HEK293 (cell line): ENCODE measurements at regions not wholly inside any gene's neighbourhood (a gene's known extent, or its start where the extent isn't known, plus 50 kb on each side); places are given as distances from the start of the nearest gene placed in this dataset.

Experiments
- CTCF ChIA-PET: fragments of 350-600 bp; formaldehyde crosslinking; extraction: SDS; loops from one replicate; lab custom pipeline; 2021; ENCODE audit warnings: antibody characterized with exemption; lab: Yijun Ruan, JAX
- POLR2A ChIA-PET: fragments of 300-600 bp; formaldehyde crosslinking; extraction: SDS; loops from one replicate; lab custom pipeline; 2020; ENCODE audit warnings: antibody characterized with exemption, inconsistent platforms; lab: Yijun Ruan, JAX
- H3K27ac ChIP-seq: fragments of 200-500 bp; sonication (Bioruptor generic); 2 replicates; pipeline ENCODE4 v1.5.1; 2014; ENCODE audit warnings: low read depth, low read length, control low read depth, inconsistent platforms; ENCODE audit errors: extremely low read depth
- H3K36me3 ChIP-seq, 2 experiments: fragments of 200-500 bp in 1 of 2; sonication (Bioruptor generic) in 1 of 2; 1 replicate in 1 of 2; 2 replicates in 1 of 2; pipeline ENCODE4 v1.5.1; 2014 to 2017; ENCODE audit warnings: inconsistent platforms in 2 of 2, low read length in 2 of 2; ENCODE audit not compliant: control insufficient read depth in 2 of 2, insufficient read depth in 1 of 2
- H3K4me1 ChIP-seq: fragments of 200-500 bp; sonication (Bioruptor generic); 2 replicates; pipeline ENCODE4 v1.5.1; 2014; ENCODE audit warnings: mild to moderate bottlenecking, low read length, inconsistent platforms; ENCODE audit not compliant: control insufficient read depth, insufficient read depth
- H3K4me3 ChIP-seq: 2 replicates; pipeline ENCODE4 v1.5.1; 2011; ENCODE audit warnings: low read depth, mild to moderate bottlenecking, control low read depth, low read length, moderate library complexity
- H3K9me3 ChIP-seq: fragments of 200-500 bp; sonication (Bioruptor generic); 2 replicates; pipeline ENCODE4 v1.5.1; 2014; ENCODE audit warnings: low read depth, low read length, inconsistent platforms; ENCODE audit not compliant: control insufficient read depth, insufficient read depth
- HIC1 ChIP-seq: fragments of 450-650 bp; formaldehyde crosslinking; IDR thresholded peaks from 2 replicates; pipeline ENCODE4 v1.5.1; 2016; ENCODE audit warnings: missing biosample characterization, missing genetic modification characterization
- ZNF26 ChIP-seq: fragments of 450-650 bp; formaldehyde crosslinking; IDR thresholded peaks from 2 replicates; pipeline ENCODE4 v1.5.1; 2016; ENCODE audit warnings: missing biosample characterization, missing genetic modification characterization
- ZNF449 ChIP-seq: fragments of 450-650 bp; formaldehyde crosslinking; IDR thresholded peaks from 2 replicates; pipeline ENCODE4 v1.5.1; 2017; ENCODE audit warnings: missing biosample characterization, mild to moderate bottlenecking, missing genetic modification characterization, moderate library complexity
- ZNF624 ChIP-seq: fragments of 450-650 bp; formaldehyde crosslinking; IDR thresholded peaks from 2 replicates; pipeline ENCODE4 v1.5.1; 2017; ENCODE audit warnings: missing biosample characterization, missing genetic modification characterization
- ZNF639 ChIP-seq: fragments of 450-650 bp; formaldehyde crosslinking; IDR thresholded peaks from 2 replicates; pipeline ENCODE4 v1.5.1; 2016; ENCODE audit warnings: missing biosample characterization, missing genetic modification characterization
- ZNF654 ChIP-seq: fragments of 450-650 bp; formaldehyde crosslinking; IDR thresholded peaks from 2 replicates; pipeline ENCODE4 v1.5.1; 2016; ENCODE audit warnings: low read depth, missing biosample characterization, missing genetic modification characterization
- ZNF747 ChIP-seq: fragments of 450-650 bp; formaldehyde crosslinking; IDR thresholded peaks from 2 replicates; pipeline ENCODE4 v1.5.1; 2016; ENCODE audit warnings: missing biosample characterization, missing genetic modification characterization
- ZNF791 ChIP-seq: fragments of 450-650 bp; formaldehyde crosslinking; IDR thresholded peaks from 2 replicates; pipeline ENCODE4 v1.5.1; 2016; ENCODE audit warnings: missing biosample characterization, missing genetic modification characterization
- TF ChIP-seq, protein P1 (sequence below): fragments of 450-650 bp; formaldehyde crosslinking; IDR thresholded peaks from 2 replicates; pipeline ENCODE4 v1.5.1; 2016; ENCODE audit warnings: missing biosample characterization, missing genetic modification characterization
- TF ChIP-seq, protein P2 (sequence below): fragments of 450-650 bp; formaldehyde crosslinking; IDR thresholded peaks from 2 replicates; pipeline ENCODE4 v1.5.1; 2016; ENCODE audit warnings: missing biosample characterization, missing genetic modification characterization, low read depth

- TF ChIP-seq, protein P1, sequence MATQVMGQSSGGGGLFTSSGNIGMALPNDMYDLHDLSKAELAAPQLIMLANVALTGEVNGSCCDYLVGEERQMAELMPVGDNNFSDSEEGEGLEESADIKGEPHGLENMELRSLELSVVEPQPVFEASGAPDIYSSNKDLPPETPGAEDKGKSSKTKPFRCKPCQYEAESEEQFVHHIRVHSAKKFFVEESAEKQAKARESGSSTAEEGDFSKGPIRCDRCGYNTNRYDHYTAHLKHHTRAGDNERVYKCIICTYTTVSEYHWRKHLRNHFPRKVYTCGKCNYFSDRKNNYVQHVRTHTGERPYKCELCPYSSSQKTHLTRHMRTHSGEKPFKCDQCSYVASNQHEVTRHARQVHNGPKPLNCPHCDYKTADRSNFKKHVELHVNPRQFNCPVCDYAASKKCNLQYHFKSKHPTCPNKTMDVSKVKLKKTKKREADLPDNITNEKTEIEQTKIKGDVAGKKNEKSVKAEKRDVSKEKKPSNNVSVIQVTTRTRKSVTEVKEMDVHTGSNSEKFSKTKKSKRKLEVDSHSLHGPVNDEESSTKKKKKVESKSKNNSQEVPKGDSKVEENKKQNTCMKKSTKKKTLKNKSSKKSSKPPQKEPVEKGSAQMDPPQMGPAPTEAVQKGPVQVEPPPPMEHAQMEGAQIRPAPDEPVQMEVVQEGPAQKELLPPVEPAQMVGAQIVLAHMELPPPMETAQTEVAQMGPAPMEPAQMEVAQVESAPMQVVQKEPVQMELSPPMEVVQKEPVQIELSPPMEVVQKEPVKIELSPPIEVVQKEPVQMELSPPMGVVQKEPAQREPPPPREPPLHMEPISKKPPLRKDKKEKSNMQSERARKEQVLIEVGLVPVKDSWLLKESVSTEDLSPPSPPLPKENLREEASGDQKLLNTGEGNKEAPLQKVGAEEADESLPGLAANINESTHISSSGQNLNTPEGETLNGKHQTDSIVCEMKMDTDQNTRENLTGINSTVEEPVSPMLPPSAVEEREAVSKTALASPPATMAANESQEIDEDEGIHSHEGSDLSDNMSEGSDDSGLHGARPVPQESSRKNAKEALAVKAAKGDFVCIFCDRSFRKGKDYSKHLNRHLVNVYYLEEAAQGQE (tag by site-specific recombination), result no peak
- TF ChIP-seq ZNF747 (tag by site-specific recombination), result no peak
- no peak for TF ChIP-seq ZNF26 (tag by site-specific recombination)
- TF ChIP-seq ZNF624 (tag by site-specific recombination), result no peak
- TF ChIP-seq ZNF639 (tag by site-specific recombination), result no peak
- TF ChIP-seq HIC1, result no peak
Measured at GRCh38 chr4:170854097-170854496, 764.3 kb upstream of the AADAT start (continued).

DNA sequence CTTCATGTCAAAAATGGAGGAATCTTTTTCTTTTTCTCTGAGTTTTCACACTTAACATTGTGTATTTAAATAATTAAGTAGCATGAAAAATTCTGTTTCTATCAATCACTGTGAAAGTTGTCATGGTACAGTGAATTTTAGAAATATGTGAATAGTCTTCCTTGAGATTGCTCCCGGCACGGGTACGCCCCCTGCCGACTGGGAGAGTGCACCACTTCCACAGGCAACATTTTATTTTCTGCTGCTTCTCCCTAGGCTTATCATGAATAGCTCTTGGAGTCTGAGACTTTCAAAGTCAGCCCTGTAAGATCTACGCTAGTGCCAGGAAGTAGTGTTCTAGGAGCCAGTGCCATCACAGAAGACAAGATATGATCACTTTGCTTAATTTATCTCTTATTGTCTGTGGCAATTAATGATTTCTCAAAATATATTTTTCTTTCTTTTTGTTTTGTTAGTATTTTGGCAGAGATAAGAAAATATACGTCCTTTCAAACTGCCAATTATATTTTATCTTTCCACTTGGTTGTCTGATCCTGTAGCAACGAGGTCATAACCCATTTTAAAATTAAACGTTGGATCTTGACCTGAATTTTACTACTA is 763.8 kb upstream of the AADAT start:
- ChIA-PET POLR2A (no interaction called here), CTCF (interaction anchor here (0.6 to 1.8 kb wide), 7 partner anchors 8 to 593 kb away, joined by 3 to 14 read pairs (median 3); no protein-coding TSS in a partner anchor)
- no peak overlapping the region for H3K4me3 ChIP-seq
- H3K9me3 ChIP-seq, result no peaks in the 10 kb centered on the region
- no peak for TF ChIP-seq ZNF449
- TF ChIP-seq ZNF654 (tag by site-specific recombination), result peak; percentile 35
- no peaks in the 10 kb centered on the region for H3K4me1 ChIP-seq
- H3K27ac ChIP-seq, result no peak overlapping the region
- H3K36me3 ChIP-seq, result no peaks in the 10 kb centered on the region

- Histone ChIP-seq H3K9me3 (no peaks in the 10 kb centered on the region), H3K27ac (no peak overlapping the region), H3K4me3 (no peak overlapping the region), H3K36me3 (no peaks in the 10 kb centered on the region), H3K4me1 (no peaks in the 10 kb centered on the region)
- ChIA-PET POLR2A (no interaction called here), CTCF (interaction anchor here (1.3 kb wide), 1 partner anchor 8 kb away, joined by 3 read pairs; no protein-coding TSS in a partner anchor)
- TF ChIP-seq ZNF791, result no peak
- TF ChIP-seq, protein P2, sequence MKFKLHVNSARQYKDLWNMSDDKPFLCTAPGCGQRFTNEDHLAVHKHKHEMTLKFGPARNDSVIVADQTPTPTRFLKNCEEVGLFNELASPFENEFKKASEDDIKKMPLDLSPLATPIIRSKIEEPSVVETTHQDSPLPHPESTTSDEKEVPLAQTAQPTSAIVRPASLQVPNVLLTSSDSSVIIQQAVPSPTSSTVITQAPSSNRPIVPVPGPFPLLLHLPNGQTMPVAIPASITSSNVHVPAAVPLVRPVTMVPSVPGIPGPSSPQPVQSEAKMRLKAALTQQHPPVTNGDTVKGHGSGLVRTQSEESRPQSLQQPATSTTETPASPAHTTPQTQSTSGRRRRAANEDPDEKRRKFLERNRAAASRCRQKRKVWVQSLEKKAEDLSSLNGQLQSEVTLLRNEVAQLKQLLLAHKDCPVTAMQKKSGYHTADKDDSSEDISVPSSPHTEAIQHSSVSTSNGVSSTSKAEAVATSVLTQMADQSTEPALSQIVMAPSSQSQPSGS, result 0 out of 2 replicates have a peak, but pooled peaks have one; percentile 4
Measured at GRCh38 chr4:170849969-170850368, 760.2 kb upstream of the AADAT start.
